ENCODE measurements at regions not wholly inside any gene's neighbourhood (a gene's known extent, or its start where the extent isn't known, plus 50 kb on each side); places are given as distances from the start of the nearest gene placed in this dataset.

DNA sequence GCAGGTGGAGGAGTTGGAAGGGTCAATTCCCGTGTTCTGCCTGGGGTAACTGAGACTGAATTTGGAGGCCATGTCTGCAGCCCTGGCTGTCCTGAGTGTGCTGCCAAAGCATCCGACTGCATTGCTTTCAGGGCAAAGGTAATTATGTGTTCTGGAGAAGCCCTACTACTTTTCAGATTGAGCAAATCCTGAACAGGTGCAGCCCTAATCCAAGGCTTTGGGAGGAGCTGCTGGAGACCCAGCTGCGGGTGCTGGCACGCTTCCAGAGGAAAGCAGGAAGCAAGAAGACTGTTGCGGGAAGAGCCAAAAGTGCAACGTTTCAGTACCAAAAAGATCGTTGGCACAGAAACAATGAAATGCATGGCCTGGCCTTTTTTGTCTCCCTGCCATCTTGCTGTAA lies 73.7 kb upstream of the NRIP1 start:
- TF ChIP-seq, protein P1, sequence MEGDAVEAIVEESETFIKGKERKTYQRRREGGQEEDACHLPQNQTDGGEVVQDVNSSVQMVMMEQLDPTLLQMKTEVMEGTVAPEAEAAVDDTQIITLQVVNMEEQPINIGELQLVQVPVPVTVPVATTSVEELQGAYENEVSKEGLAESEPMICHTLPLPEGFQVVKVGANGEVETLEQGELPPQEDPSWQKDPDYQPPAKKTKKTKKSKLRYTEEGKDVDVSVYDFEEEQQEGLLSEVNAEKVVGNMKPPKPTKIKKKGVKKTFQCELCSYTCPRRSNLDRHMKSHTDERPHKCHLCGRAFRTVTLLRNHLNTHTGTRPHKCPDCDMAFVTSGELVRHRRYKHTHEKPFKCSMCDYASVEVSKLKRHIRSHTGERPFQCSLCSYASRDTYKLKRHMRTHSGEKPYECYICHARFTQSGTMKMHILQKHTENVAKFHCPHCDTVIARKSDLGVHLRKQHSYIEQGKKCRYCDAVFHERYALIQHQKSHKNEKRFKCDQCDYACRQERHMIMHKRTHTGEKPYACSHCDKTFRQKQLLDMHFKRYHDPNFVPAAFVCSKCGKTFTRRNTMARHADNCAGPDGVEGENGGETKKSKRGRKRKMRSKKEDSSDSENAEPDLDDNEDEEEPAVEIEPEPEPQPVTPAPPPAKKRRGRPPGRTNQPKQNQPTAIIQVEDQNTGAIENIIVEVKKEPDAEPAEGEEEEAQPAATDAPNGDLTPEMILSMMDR (IDR thresholded peaks at IDR 0.05; ENCODE audit: insufficient read depth, low read depth, low read length, missing control alignments) = no peak
- no peak for DNase-seq (ENCODE audit: low read depth)
- H3K4me3 ChIP-seq (ENCODE audit: low read depth, low read length) = no peak overlapping the region

DNA sequence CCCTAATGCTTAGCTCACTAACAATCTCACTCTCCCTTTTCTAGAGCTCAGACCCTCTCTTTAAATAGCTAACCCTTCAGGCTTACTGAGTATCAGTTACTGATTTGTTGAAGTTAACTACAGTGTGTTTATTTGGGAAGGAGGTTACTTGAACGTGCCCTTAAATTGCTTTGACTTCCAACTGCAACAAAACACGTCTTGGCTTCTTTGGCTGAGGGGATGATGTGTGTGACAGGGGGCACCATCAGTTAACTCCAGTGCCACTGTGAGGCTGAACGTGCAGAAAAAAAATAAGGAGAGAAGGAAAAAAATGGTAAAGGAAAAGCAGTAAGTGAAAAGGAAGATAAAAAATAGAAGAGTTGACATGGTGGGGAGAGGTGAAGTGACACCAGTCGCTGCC lies 75.1 kb upstream of the NRIP1 start:
- TF ChIP-seq, protein P1 (IDR thresholded peaks at IDR 0.05; ENCODE audit: insufficient read depth, low read depth, low read length, missing control alignments) = no peak
- no peak for DNase-seq (ENCODE audit: low read depth)
- no peak overlapping the region for H3K4me3 ChIP-seq (ENCODE audit: low read depth, low read length)

DNA sequence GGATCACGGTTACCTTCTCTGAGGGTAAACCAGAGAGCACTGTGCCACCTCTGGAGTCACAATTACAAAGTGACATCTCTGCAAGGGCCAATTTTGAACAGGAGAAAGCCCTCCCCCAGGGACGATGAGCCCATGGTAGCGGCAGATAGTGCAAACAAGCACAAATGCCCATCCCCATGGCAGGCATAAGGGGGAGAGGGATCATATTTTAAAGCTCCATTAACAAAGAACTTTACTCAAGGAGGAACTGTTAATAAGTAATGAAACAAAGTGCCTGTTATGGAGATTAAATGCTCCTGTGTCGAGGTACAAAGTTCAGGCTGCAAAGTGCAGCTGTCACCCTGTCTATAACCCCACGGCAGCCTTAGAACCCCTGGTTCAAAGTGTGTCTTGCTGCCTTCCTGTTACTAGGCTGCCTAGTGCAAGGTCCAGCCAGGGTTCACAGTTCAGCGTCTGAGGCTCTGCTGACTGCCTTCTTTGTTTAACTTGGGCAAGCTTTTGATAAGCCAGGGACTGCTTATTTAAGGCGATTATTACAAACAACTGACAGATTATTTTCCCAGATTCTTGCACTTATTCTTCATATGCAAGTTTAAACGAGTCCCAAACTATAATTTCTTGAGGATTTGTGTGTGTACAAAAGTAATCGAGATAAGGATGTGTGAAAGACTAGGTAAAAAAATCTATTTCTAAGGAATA lies 75.7 kb upstream of the NRIP1 start:
- H3K4me3 ChIP-seq (ENCODE audit: low read depth, low read length) = no peak overlapping the region
- no peak for DNase-seq (ENCODE audit: low read depth)

DNA sequence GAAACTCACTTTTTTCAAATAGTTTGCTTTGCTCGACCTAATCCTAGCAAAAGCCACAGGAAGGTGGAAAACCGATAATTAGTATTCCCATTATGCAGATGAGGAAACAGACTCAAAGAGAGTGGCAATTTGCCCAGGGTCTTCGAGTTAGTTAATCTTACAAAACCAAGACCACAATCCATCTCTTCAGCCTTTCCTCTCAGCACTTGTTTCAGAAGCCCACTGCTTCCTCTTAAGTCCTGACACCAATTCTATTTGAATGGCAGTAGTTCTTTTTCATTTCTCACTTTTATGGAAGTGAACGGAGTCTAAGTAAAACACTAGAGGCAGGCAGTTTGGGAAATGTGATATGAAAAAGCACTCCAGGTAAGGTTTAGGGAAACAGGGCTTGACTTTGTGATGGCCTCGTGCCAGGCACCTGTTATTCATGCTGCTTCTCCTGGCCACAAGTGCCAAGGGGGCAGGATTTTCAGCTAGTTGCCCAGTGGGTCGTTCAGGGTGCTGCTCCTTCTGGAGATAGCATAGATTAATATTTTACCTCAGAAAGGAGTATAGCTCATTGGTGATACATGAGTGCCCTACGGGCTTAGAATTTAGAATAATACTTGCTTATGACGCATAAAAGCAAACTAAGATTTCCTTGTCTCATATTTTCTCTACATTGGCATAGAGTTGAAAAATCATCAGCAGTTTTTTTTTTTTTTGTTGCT lies 76.6 kb upstream of the NRIP1 start:
- H3K4me3 ChIP-seq (ENCODE audit: low read depth, low read length) = no peak overlapping the region
- no peak for DNase-seq (ENCODE audit: low read depth)
- TF ChIP-seq, protein P1 (IDR thresholded peaks at IDR 0.05; ENCODE audit: insufficient read depth, low read depth, low read length, missing control alignments) = no peak

More for the DNA sequence above, 75.7 kb upstream of the NRIP1 start:
- TF ChIP-seq, protein P1 (IDR thresholded peaks at IDR 0.05; ENCODE audit: insufficient read depth, low read depth, low read length, missing control alignments) = no peak

DNA sequence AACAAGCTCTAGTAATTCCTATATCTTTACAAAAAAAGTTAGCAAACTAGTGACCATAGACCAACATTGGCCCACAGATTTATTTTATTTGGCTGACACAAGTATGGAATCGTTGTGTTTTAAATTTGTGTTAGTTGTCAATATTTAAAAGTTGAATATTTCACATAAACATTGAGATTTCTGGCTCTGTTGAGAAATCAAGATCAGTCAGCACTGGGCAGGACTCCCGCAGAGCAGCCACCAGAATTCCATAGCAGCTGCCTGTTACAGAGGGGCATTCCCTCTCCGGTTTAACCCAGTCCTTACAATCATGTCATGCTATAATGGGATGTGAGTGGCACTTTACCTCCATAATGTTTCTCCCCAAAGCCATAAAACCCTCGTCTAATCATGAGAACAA lies 79.2 kb upstream of the NRIP1 start:
- no peak overlapping the region for H3K4me3 ChIP-seq (ENCODE audit: low read depth, low read length)
- TF ChIP-seq, protein P1 (IDR thresholded peaks at IDR 0.05; ENCODE audit: insufficient read depth, low read depth, low read length, missing control alignments) = no peak
- no peak for DNase-seq (ENCODE audit: low read depth)

DNA sequence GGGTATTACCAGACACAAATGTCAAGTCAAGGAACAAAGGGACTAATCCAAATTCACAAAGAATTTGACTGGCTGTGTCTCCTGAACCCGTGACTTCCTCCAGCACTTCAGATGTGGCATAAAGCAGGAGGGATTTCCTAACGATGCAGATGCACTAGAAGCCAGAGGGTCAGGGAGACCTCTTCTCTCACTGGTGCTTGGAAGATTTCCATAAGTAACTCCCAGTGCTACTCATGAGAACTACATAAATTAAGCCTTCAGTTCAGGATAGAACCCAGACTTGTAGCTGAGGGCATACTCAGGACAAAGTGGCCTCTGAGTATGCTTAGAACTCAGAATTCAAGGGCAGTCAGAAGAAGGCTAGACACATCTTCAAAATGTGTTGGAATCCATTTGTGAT lies 83.6 kb upstream of the NRIP1 start:
- TF ChIP-seq, protein P1 (IDR thresholded peaks at IDR 0.05; ENCODE audit: insufficient read depth, low read depth, low read length, missing control alignments) = no peak
- no peak overlapping the region for H3K4me3 ChIP-seq (ENCODE audit: low read depth, low read length)
- no peak for DNase-seq (ENCODE audit: low read depth)

Measured in GM12865 (cell line).